ENCODE measurements at regions not wholly inside any gene's neighbourhood (a gene's known extent, or its start where the extent isn't known, plus 50 kb on each side); places are given as distances from the start of the nearest gene placed in this dataset.

DNA sequence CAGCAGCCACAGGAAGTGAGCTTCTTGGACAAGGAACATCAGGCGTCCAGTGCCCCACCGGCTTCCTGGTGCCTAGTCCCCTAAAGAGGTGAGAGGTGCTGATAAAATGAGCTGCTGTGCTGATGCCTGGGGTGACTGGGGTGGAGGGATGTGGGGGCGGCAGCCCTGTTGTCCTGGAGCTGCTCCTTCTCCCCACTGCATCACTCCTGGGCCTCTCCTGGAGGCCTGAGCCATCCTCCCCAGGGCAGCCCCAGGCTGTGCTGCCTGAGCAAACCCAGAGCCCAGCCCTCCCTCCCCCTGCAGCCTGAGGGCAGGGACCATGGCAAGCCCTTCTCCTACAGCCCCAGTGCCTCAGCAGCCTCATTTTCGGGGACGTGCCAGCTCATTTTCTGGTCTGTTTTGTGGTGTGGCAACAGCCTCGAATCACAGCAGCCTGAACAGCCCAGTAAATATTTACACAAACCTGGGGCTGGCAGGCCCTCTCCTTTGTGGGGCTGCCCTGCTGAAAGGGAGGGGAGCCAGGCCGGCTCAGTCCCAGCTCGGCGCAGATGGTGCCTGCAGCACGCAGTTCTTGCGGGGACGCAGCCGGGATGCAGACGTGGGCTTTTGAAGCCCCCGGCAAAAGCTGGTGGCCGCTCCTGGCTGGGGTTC is 259.9 kb downstream of the DLL1 start:
- peak; percentile 63 for DNase-seq (ENCODE audit: low spot score)

DNA sequence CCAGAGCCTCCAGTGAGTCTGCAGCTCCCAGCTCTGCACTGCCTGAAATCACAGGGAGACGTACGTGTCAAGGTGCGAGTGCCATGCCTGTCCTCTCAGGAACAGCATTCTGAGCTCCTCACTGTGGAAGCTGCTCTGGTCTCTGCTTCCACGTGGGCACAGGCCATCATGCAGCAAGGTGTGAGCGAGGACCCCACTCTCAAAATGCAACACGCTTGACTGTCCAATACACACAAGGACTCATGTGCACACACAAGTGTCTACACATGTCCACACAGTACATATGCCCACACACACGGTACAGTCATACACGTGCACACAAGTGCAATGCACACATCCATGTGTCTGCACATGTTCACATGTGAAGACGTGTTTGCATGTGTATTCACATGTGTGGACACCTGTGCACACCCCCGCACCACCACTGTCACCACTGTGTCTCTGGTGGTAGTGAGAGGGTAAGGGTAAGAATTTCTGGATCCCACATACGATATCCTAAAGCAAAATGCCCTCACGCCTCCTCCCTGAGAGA is 260.5 kb downstream of the DLL1 start:
- DNase-seq (ENCODE audit: low spot score): no peak

DNA sequence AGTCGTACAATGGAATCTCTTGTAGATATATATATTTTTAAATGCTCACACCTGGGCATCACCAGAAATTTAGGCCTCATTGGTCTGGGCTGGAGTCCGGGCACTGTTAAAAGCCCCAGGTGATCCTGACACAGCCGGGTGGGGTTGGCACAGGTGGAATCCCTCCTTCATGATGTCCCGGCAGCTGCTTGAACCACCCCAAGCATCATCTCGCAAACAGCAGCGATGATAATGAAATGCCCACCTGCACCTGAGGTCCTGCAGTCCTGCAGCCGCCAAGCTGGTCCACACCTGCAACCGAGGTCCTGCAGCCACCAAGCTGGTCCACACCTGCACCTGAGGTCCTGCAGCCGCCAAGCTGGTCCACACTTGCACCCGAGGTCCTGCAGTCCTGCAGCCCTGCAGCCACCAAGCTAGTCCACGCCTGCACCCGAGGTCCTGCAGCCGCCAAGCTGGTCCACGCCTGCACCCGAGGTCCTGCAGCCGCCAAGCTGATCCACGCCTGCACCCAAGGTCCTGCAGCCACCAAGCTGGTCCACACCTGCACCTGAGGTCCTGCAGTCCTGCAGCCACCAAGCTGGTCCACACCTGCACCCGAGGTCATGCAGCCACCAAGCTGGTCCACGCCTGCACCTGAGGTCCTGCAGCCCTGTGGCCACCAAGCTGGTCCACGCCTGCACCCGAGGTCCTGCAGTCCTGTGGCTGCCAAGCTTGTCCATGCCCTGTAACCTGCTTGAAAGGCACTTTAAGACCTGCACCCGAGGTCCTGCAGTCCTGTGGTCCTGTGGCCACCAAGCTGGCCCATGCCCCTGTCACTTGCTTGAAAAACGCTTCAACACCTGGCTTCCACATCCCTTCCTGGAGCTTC is 261.2 kb downstream of the DLL1 start:
- DNase-seq (ENCODE audit: low spot score): no peak

DNA sequence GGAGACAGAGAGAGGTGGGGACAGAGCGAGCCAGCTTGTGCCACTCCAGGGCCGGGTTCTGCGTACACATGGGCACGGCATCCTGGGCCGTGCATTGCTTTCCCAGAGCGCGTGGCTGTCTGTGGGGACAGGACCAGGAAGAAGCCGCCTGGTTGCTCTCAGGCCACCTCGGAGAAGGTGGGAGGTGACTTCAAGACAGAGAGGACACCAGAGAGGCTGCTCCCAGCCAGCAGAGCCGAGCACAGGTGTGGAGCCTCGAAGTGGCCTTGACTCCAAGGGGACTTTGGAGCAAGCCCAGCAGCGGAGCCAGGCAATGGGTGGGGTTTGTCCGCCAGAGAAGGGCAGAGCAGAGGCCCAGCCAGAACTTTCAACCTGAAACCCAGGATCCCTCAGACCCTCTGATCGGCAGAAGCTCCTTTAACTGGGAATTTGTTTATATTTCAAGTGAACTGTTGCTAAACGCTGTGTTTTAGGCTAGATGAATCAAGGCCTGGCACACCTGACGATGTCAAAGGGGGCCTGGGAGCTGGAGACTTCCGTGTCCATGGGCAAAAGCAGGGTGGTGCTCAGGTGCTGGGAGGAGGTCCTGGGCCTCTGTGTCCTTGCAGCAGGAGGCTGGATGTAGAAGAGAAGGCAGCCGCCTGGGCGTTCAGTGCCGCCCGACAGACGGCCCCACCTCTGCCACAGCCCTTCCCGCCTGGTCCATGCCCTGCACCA is 262.1 kb downstream of the DLL1 start:
- DNase-seq (ENCODE audit: low spot score): no peak

DNA sequence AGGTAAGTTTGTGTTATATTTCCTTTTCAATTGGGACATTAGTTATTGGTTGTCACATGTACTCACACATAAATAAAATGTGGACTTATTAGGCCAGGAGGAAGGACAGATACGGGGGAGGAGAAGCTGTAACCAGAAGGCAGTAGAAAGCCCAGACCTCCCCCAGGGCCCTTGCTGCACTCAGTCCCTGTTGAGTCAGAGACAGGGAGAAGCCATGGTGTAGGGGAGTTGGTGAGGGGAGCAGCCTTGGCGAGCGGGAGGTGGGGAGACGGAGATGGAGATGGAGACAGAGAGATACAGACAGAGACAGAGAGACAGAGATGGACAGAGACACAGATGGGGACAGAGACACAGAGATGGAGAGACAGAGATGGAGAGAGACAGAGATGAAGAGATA is 263.2 kb downstream of the DLL1 start:
- DNase-seq (ENCODE audit: low spot score): no peak

DNA sequence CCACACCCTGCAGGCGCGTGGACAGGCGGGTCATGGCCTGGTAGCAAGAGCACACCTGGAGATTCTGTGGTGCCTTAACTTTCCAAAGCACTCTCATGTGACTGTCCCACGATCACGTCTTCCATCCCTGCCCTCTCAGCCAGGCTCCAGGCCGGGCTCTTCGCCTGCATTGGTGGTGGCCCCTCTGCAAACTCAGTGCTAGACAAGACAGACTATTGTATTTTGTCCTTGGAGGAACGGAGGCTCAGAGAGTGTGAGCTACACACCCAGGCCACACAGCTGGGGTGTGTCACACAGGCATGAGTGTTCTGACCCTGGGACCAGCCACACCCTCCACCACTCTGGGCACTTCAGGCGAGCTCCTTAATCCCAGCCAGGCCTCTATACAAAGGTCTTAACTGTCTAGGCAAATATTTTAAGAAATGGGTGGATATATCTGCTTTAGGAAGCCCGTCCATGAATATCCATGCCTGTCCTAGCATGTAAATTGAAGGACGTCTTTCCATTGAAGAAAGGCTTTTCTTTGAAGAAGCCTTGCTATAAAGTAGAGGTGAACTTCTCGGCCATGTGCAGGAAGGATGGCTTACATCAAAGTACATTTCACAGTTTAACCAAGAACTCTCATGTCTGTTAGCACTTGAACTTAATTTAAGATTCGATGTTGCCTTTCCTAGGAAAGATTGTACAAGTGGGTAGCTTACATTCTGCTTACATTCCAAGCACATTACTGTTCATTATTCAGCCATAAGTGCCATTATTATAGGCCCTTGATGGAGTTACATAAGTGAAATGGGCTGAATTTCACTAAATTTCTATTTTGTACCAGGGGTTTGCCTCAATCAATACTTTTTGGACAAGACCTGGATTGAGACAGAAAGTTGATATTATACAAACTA is 263.9 kb downstream of the DLL1 start:
- DNase-seq (ENCODE audit: low spot score): no peak

DNA sequence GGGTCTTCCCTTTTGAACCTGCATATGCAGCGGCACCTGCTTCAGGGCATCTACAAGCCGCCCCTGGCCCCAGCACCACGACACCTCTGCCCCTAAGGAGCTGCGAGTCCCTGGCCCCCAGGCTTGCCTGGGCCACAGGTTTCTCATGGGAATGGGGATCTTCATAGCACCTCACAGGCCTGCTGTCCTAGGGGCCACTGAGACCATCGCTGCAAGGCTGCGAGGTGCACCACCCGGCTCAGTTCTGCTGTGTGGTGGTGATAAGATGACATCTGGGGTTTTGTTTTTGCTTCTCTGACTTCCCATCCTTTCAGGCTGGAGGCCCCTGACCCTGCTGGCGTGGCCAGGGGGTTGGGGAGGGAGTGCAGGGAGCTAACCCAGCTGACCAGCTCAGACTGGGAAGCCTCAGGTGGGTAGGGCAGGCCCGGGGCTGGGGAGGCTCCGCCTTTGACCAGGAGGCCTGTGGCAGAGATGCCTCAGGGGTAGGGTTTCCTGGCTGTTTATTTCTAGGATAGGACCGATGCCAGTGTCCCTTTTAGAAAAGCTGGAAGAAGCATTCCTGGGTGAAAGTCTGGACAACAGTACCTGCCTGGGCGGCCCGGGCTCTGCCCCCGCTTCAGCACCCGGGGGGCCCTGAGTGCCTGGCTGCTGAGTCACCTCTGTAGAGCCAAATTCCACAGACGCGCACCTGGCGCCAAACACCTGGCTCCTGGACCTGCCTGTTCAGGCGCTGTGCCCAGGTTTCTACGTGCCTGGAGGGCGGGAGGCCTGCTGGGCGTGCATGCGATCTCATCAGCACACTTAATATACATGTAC is 264.7 kb downstream of the DLL1 start:
- DNase-seq (ENCODE audit: low spot score): no peak

DNA sequence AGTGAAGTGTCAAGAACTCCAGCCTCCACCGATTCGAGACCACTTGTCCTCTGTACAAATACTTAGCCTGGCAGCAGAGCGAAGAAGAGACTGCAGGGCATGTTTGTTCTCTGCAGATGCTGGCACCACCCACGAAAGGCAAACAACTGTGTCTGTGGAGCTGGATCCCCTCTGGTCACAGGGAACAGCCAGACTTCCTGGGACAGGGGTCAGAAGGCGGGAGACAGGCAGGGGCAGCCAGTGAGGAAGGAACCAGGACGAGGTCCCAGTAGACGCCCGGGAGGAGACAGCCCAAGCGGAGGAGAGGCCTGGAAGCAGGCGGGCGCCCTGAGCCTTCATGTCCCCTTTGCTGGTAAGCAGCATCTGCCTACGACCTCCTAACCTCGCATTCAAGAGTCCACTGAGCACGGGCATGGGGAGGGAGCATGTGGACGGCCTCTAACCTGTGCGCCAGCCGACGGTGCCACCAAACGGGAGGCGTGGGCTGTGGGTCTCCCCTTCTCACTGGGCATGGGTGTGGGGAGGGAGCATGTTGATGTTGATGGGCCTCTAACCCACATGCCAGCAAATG is 265.5 kb downstream of the DLL1 start:
- no peak for DNase-seq (ENCODE audit: low spot score)

DNA sequence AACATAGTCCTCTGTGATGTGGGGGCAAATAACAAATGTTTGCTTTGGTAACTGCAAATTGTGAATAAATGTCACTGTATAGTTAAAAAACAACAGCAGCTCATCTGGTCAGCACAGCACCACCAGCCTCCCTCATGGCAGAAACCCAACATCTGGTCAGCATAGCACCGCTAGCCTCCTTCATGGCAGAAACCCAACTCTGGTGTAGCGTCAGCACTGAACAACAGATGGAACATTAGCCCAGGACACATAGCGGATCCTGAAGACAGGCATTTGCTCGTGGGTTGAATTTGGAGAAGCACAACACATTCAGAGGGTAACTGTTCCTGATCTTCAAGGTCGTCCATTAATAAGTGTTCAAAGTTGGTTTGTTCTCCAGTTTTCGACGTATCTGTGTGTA is 265.9 kb downstream of the DLL1 start:
- peak; percentile 86 for DNase-seq (ENCODE audit: low spot score)

DNA sequence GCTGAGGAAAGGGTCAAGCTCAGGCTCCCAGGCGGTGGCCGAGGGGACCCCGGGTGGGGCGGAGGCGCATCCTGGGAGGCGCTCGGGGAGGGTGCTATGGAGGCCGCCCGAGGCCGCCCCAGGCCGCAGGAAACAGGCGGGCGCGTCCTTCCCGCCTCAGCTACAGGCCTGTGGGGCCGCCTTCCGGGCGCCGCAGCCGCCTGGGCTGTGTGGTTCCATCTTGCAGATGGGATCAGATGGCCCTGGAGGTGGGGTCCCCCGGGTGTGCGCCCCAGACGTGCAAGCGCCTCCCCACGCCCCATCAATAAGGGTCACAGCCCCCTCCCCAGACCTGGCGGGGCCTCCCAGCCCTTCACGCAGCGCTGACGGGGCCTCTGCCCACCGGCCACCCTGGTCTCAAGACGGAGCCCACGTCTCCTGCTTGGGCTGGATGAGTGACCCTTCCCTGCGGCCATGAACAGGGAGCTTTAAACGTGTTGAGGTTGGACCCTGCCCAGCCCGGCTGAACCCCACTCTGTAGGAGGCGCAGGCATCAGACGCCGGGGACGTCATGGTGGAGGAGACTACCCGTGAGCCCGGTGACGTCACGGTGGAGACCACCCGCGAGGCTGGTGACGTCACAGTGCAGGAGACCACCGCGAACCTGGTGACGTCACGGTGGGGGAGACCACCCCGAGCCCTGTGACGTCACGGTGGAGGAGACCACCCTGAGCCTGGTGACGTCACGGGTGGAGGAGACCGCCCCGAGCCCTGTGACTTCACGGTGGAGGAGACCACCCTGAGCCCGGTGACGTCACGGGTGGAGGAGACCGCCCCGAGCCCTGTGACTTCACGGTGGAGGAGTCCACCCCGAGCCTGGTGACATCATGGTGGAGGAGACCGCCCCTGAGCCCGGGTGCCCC is 267.0 kb downstream of the DLL1 start:
- DNase-seq (ENCODE audit: low spot score): no peak

DNA sequence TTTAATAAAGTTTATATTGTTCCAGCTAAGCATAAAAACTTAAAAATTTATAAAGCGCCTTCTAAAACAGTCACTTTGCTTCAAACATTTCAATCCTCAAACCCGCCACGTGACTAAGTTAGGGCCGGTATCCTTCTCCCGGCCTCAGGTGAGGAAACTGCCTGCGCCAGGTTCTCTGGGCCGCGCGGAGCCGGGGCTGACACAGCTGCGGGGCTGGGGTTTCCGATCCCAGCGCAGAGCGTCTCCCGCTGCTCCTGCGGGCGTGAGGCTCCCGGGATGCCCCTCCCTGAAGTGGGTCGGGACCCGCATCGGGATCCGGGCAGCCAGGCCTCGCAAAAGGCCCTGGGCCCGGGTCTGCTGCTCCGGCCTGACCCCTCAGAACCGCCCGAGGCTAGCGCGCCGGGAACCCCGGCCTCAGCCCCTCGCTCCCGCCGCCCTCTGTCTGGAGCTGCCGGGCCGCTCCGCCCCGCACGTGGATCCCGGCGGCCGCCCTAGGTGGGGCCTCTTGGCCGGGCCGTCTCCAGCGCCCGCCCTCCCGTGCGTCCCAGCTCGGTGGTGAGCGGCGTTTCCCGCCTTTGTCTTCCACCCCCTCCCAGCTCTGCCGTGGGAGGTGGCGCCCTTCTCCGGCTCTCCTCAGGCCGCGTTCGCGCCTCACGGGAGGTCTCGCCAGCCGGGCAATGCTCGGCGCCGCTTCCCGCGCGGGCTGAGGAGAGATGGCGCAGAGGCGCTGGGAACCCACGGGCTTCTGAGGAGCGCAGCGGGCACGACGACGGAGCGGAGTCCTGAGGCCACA is 267.9 kb downstream of the DLL1 start:
- no peak for DNase-seq (ENCODE audit: low spot score)

DNA sequence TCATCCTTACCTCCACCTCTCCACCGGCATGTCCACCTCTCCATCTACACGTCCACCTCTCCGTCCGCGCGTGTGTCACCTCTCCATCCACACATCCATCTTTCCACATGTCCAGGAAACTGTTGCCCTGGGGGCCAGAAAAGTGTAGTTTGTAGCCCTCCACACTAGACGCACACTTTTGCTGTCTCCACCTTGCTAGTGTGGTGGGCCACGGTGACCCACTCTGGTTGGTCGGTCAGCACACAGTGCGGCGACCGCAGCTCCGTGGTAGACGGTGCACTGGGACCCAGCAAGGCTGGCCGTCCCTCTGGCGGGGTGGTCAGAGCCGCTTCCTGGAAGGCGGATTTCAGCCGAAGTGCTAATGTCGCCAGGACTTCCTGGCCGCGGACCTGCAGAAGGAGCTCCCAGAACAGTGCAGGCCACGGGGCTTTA is 268.6 kb downstream of the DLL1 start:
- no peak for DNase-seq (ENCODE audit: low spot score)

DNA sequence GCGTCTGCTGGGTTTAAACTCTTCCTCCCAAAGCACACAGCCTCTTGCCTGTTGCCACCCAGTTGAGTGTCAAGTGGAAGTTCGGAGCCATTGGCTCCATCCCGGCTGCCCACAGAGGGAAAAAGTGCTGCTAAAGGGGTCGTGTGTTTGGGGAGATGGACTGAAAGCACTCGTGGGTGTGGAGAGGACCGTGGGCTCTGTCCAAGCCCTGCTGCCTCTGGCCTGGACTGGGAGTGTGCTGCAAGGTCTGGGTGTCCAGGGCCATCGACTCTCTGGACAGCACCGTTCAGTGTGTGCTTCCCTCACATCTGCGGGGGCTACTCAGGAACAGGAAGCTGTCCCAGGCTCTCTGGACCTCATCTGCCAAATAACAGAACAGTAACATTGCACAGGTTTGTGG is 269.3 kb downstream of the DLL1 start:
- DNase-seq (ENCODE audit: low spot score): no peak

DNA sequence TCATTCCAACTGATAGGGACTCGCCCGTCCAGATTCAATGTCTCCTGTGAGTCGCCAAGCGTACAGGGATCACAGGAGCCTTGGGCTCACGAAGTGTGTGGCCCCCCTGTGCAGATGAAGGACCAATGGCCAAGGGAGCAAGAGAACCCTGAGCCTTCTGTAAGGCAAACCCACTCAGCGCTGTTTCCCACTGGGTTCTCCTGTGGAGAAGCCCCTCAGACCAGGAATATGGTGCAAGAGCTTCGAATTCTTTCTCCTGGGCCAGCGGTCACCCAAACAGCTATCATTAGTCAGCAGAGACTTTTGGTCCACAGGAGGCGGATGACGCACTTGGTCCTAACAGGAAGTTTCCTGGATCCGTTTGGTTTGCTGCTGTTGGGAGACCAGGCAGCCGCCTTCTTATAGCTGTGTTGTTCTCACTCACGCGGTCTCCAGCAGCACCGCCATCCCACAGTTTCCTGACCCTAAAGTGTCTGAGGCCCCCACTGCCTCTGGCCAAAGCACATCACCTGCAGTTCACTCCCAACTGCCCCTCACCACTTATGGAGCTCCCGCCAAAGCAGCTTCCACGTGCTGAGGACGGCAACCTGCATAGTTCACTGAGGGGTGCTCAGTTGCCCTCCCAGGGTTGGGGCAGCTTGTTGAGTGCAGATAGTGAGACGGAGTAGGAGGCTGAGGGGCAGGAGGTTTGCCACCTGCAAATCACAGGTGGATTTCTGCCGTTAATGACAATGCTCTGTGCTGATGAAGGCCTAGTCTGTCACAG is 268.6 kb downstream of the ERMARD start:
- no peak for DNase-seq (ENCODE audit: low spot score)

DNA sequence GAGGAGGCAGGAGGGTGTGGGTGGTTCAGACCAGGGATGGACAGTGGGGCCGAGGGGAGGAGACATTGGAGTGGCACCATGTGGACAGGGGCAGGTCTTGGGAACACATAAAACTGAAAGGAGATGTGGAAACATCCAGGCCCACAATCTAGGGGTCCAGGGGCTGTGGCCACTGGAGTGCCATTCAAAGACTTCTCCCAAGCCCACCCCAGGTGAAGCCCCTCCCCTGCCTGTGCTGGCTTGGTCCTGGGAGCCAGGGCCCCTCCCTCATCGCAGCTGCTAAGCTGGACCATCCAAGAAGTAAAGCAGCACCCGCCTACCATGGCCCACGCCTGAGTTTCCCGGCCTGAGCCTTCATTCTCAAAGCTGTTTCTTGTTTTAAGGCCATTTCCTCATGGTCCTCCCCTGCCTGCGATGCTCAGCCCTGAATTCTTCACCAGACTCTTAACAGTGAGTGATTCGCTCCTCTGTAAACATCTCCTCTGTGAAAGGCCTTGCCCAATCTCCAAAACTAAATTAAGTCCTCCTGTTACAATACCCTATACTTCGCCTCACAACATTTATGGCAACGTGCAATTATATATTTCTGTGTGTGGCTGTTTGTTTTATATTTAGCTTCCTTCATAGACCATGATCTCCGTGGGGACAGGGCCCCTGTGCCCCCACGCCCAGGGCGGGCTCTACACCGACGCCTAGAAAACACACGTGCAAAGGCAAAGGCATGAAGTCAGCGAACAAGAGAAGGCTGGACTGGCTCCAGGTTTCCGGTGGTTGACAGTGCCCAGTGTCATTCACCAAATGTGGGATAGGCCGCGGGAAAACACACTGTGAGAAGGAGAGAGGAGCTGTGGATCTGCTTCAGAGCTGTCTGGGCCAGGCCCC is 267.8 kb downstream of the ERMARD start:
- peak; percentile 48 for DNase-seq (ENCODE audit: low spot score)

DNA sequence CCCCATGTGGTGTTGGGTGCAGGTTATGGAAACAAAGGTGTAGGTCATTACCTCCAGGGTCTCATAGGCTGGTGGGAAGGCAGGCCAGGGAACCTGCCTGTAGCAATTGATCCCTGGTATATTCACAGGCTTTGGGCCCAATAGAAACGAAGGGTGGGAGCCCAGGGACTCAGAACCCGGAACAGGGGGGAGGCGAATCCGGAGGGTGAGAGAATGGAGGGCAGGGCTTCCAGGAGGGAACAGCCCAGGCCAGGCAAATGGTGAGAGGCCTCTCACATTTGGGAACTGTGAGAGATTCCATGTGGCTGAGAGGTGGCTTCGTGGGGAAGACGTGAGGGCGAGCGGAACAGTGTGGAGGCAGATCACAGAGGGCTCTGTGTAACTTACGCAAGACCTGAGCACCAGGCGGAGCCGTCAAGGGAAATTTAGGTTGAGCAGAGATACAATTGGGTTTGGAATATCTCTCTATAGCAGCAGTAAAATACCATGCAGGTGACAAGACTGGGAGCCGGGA is 267.1 kb downstream of the ERMARD start:
- no peak for DNase-seq (ENCODE audit: low spot score)

All from AG08396 (cell line).